ENCODE measurements at regions not wholly inside any gene's neighbourhood (a gene's known extent, or its start where the extent isn't known, plus 50 kb on each side); places are given as distances from the start of the nearest gene placed in this dataset.
A peak's percentile ranks its signal among the peaks of the same experiment; 100 is the strongest.
"Not testable (repeated sequence)": the region's sequence is repeated elsewhere in the genome, so short reads cannot be mapped to it uniquely, and the experiment has no call there.

DNA sequence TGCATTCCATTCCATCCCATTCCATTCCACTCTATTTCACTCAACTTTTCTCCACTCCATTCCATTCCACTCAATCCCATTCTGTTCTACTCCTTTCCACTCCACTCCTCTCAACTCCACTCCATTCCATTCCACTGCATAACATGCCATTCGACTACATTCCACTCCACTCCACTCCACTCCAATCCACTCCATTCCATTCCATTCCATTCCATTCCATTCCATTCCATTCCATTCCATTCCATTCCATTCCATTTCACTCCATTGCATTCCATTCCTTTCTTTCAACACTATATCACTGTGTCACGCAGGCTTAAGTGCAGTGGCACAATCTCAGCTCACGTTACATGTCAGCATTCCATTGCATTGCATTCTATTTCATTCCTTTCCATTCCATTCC lies 1430.4 kb downstream of the TSPY10 start:
- not testable (repeated sequence) for H3K9me3 Mint-ChIP-seq (ENCODE audit: unreplicated experiment); H3K27ac Mint-ChIP-seq (ENCODE audit: unreplicated experiment); H3K36me3 Mint-ChIP-seq (ENCODE audit: unreplicated experiment); H3K4me3 Mint-ChIP-seq (ENCODE audit: unreplicated experiment); DNase-seq (ENCODE audit: extremely low spot score, unreplicated experiment); H3K27me3 Mint-ChIP-seq (ENCODE audit: unreplicated experiment); H3K4me1 Mint-ChIP-seq (ENCODE audit: unreplicated experiment)

DNA sequence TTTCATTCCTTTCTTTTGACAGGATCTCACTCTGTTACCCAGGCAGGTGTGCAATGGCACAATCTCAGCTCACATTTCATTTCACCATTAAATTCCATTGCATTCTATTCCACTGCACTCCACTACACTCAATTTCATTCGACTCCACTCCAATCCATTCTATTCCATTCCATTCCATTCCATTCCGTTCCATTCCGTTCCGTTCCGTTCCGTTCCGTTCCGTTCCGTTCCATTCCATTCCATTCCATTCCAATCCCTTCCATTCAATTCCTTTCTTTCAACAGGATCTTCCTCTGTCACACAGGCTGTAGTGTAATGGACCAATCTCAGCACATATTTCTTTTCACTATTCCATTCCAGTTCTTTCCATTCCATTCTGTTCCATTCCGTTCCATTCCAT lies 1445.7 kb downstream of the TSPY10 start:
- no peak overlapping the region for H3K4me3 Mint-ChIP-seq (ENCODE audit: unreplicated experiment)

DNA sequence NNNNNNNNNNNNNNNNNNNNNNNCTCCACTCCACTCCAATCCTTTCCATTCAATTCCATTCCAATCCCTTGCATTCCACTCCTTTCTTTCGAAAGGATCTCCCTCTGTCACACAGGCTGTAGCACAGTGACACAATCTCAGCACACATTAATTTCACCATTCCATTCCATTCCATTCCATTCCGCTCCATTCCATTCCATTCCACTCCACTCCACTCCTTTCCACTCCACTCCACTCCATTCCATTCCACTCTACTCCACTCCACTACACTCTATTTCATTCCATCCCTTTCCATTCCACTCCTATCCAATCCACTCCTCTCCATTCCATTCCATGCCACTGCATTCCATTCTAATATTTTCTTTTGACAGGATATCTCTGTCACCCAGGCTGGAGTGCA lies 1459.0 kb downstream of the TSPY10 start:
- Mint-ChIP-seq H3K4me3 (ENCODE audit: unreplicated experiment) (no peak overlapping the region), H3K4me1 (ENCODE audit: unreplicated experiment) (no peaks in the 10 kb centered on the region), H3K27me3 (ENCODE audit: unreplicated experiment) (no peaks in the 10 kb centered on the region), H3K9me3 (ENCODE audit: unreplicated experiment) (peaks cover 29% of the 10 kb centered on the region), H3K27ac (ENCODE audit: unreplicated experiment) (no peak overlapping the region), H3K36me3 (ENCODE audit: unreplicated experiment) (peaks cover 3% of the 10 kb centered on the region)
- TF ChIP-seq CTCF (IDR thresholded peaks at IDR 0.05): no peak
- no peak for DNase-seq (ENCODE audit: extremely low spot score, unreplicated experiment)

More for the DNA sequence above, 1445.7 kb downstream of the TSPY10 start:
- no peaks in the 10 kb centered on the region for H3K4me1 Mint-ChIP-seq (ENCODE audit: unreplicated experiment)
- no peak for TF ChIP-seq CTCF (IDR thresholded peaks at IDR 0.05)
- no peaks in the 10 kb centered on the region for H3K27me3 Mint-ChIP-seq (ENCODE audit: unreplicated experiment)
- DNase-seq (ENCODE audit: extremely low spot score, unreplicated experiment): peak; percentile 38
- no peak overlapping the region for H3K27ac Mint-ChIP-seq (ENCODE audit: unreplicated experiment)
- H3K36me3 Mint-ChIP-seq (ENCODE audit: unreplicated experiment): no peaks in the 10 kb centered on the region
- H3K9me3 Mint-ChIP-seq (ENCODE audit: unreplicated experiment): peaks cover 4% of the 10 kb centered on the region

GRCh38 chrY:10987626-10988025 lies 1459.9 kb downstream of the TSPY10 start:
- no peaks in the 10 kb centered on the region for H3K27me3 Mint-ChIP-seq (ENCODE audit: unreplicated experiment)
- H3K9me3 Mint-ChIP-seq (ENCODE audit: unreplicated experiment): peaks cover 29% of the 10 kb centered on the region
- no peaks in the 10 kb centered on the region for H3K4me1 Mint-ChIP-seq (ENCODE audit: unreplicated experiment)
- DNase-seq (ENCODE audit: extremely low spot score, unreplicated experiment): no peak
- H3K36me3 Mint-ChIP-seq (ENCODE audit: unreplicated experiment): peaks cover 3% of the 10 kb centered on the region
- TF ChIP-seq CTCF (IDR thresholded peaks at IDR 0.05): no peak
- H3K27ac Mint-ChIP-seq (ENCODE audit: unreplicated experiment): no peak overlapping the region
- no peak overlapping the region for H3K4me3 Mint-ChIP-seq (ENCODE audit: unreplicated experiment)

- Mint-ChIP-seq H3K4me3 (ENCODE audit: unreplicated experiment) (no peak overlapping the region), H3K27me3 (ENCODE audit: unreplicated experiment) (no peaks in the 10 kb centered on the region), H3K27ac (ENCODE audit: unreplicated experiment) (no peak overlapping the region), H3K36me3 (ENCODE audit: unreplicated experiment) (no peaks in the 10 kb centered on the region), H3K4me1 (ENCODE audit: unreplicated experiment) (no peaks in the 10 kb centered on the region), H3K9me3 (ENCODE audit: unreplicated experiment) (peaks cover 1% of the 10 kb centered on the region)
- no peak for TF ChIP-seq CTCF (IDR thresholded peaks at IDR 0.05)
- no peak for DNase-seq (ENCODE audit: extremely low spot score, unreplicated experiment)
Measured at GRCh38 chrY:10993955-10994354, 1466.3 kb downstream of the TSPY10 start.

GRCh38 chrY:10999715-11000114 lies 1472.0 kb downstream of the TSPY10 start:
- not testable (repeated sequence) for H3K4me1 Mint-ChIP-seq (ENCODE audit: unreplicated experiment); H3K27ac Mint-ChIP-seq (ENCODE audit: unreplicated experiment); H3K27me3 Mint-ChIP-seq (ENCODE audit: unreplicated experiment); H3K4me3 Mint-ChIP-seq (ENCODE audit: unreplicated experiment); H3K36me3 Mint-ChIP-seq (ENCODE audit: unreplicated experiment)
- peaks cover 10% of the 10 kb centered on the region for H3K9me3 Mint-ChIP-seq (ENCODE audit: unreplicated experiment)
- peak; percentile 65 for DNase-seq (ENCODE audit: extremely low spot score, unreplicated experiment)

- not testable (repeated sequence) for H3K4me3 Mint-ChIP-seq (ENCODE audit: unreplicated experiment); H3K27ac Mint-ChIP-seq (ENCODE audit: unreplicated experiment); DNase-seq (ENCODE audit: extremely low spot score, unreplicated experiment); H3K9me3 Mint-ChIP-seq (ENCODE audit: unreplicated experiment); H3K36me3 Mint-ChIP-seq (ENCODE audit: unreplicated experiment); H3K4me1 Mint-ChIP-seq (ENCODE audit: unreplicated experiment); H3K27me3 Mint-ChIP-seq (ENCODE audit: unreplicated experiment)
Measured at GRCh38 chrY:11014229-11014628, 1486.5 kb downstream of the TSPY10 start.
